SKM-1 treated with dmso at 0.1 percent for 144 hours (cell line): ENCODE measurements at regions not wholly inside any gene's neighbourhood (a gene's known extent, or its start where the extent isn't known, plus 50 kb on each side); places are given as distances from the start of the nearest gene placed in this dataset.
"Not testable (repeated sequence)": the region's sequence is repeated elsewhere in the genome, so short reads cannot be mapped to it uniquely, and the experiment has no call there.

Experiments
- DNase-seq: peaks from one replicate; lab custom pipeline; 2025; ENCODE audit not compliant: unreplicated experiment; lab: John Stamatoyannopoulos, UW

DNA sequence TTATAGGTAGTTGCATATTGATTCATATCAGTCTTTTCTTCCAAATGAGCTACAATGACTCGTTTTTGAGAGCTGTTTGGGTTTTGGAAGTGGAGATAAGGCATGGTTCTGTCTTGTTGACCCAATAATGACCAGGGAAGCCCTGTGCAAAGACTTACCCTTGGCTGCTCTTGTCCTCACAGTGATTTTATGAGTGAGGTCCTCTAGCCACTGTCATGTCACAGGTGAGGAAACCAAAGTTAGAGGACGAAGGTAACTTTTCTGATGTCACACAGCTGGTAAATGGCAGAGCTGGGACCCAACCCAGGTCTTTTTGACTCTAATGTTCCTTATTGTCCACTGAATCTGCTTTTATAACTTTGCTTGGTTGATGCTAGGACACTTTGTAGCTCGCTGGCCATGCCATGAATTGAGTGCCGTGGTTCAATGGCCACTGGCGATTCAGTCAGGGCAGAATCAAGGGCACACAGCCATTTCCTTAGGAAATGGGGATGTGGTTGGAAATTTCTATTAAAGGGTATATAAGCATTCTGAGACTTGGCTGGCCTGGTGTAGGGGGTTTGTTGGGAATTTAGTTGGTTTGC, 249.1 kb downstream of the GOLGA6L6 start:
- not testable (repeated sequence) for DNase-seq

DNA sequence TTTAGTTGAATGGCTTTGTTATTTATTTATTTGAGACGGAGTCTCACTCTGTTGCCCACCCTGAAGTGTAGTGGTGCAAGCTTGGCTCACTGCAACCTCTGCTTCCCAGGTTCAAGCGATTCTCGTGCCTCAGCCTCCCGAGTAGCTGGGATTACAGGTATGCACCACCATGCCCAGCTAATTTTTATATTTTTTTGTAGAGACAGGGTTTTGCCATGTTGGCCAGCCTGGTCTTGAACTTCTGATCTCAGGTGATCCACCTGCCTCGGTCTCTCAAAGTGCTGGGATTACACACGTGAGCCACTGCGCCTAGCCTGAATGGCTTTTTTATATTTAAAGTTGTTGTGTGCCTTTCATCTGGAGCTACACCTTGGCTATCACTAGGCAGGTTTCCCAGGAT, 250.0 kb downstream of the GOLGA6L6 start:
- not testable (repeated sequence) for DNase-seq

DNA sequence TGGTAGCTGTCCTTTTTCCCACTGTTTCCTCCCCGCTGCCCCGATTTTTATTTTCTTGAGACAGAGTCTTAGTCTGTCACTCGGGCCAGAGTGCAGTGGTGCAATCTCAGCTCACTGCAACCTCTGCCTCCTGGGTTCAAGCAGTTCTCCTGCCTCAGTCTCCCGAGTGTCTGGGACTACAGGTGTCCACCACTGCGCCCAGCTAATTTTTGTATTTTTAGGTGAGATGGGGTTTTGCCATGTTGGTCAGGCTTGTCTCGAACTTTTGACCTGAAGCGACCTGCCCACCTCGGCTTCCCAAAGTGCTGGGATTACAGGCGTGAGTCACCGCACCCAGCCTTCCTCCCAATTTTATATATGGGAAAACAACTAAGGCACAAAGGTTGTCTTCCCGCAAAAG, 251.0 kb downstream of the GOLGA6L6 start:
- DNase-seq: not testable (repeated sequence)

DNA sequence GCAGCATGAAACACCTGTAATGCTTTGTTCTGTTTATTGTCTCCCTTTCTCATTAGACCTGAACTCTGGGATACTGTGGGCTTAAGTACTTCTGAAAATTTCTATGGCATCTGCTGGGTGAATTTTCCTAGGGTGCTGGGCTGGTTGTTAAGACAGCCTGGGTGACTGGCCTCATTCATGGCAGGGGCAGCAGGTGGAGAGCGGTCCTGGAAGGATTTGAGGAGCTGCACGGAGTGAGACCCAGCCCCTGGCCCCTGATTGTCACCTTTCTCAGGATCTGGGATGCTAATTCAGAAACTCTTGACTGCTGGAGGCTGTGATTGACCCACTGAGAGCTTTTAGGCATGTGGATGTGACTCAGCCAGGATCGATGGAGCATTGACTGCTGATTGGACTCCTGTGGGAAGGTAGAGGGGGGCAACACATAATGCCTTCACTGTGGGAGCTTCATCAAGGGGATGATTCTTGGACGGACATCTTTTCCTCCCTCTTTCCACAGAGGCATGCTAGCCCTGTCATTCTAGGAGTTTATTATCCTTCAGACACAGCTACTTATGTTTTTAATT, 252.0 kb downstream of the GOLGA6L6 start:
- DNase-seq: not testable (repeated sequence)

DNA sequence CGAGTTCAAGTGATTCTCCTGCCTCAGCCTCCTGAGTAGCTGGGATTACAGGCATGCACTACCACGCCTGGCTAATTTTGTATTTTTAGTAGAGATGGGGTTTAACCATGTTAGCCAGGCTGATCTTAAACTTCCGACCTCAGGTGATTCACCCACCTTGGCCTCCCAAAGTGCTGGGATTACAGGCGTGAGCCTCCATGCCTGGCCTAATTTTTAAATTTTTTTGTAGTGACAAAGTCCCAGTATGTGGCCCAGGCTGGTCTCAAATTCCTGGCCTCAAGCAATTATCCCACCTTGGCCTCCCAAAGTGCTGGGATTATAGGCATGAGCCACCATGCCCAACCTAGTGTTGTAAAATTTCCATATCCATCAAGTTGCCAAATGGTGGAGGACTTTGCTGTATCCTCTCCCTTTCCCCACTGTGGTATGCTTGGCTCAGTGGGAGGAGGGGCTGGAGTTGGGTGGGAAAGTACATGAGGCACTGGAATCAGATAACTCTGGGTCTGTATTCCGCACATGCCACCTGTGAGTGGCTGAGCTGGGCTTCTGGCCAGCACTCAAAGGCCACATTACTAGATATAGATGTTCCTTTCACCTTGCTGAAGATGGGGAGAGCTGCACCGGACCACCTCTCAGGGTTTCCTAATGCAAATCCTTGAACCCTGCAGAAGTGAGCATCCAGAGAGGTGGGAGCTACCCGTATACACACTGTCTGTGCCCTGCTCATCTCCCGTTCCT, 252.6 kb downstream of the GOLGA6L6 start:
- DNase-seq: not testable (repeated sequence)

DNA sequence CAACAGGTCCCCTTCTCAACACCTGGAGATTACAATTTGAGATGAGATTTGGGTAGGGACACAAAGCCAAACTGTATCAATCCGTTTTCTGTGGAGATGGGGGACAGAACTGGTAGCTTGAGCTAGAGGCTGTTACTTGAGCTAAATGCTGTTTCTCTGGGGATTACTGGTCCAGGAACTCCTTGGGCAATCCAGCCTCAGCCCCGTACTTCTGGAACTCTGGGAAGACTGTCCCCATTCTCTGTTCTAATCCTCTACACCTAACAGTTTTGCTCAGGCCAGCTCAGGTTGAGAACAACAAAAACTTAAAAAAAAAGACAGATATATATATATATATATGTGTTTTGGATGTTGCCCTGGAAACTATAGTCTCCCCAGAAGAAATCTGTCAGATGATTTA, 255.0 kb downstream of the GOLGA6L6 start:
- not testable (repeated sequence) for DNase-seq

- DNase-seq: not testable (repeated sequence)
Measured at GRCh38 chr15:20285696-20286300, 255.8 kb downstream of the GOLGA6L6 start.

DNA sequence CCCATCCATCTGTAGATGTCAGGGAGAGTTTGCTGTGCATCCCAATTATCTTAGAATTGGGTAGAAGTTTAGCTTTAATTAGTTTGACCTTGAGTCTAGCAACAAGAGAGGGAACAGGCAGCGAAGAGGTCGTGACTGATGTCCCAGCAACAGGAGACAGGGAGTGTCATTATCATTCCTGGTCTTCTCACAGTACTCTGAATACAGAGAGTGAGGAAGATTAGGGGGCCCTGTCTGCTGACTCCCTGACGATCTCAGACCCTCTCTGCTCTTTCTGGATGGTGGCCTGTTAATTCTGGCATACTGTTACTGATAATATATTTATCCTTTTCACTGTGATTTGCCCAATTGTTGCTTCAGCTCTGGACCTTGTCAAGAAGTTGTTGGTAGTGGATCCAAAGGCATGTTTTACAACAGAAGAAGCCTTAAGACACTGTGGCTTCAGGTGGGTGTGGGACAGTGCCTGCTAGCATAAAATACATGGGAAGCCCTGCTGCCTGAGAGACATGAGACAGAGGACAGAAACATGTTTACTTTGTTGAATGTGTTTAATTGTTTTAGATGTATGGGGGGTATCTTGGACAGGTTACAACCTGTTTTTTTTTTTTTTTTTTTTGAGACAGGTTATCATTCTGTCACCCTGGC, 256.6 kb downstream of the GOLGA6L6 start:
- DNase-seq: not testable (repeated sequence)

GRCh38 chr15:20283651-20284050, 257.9 kb downstream of the GOLGA6L6 start:
- DNase-seq: not testable (repeated sequence)

GRCh38 chr15:20282491-20282943, 259.1 kb downstream of the GOLGA6L6 start:
- not testable (repeated sequence) for DNase-seq

- DNase-seq: not testable (repeated sequence)
Measured at GRCh38 chr15:20281567-20282275, 259.9 kb downstream of the GOLGA6L6 start.

DNA sequence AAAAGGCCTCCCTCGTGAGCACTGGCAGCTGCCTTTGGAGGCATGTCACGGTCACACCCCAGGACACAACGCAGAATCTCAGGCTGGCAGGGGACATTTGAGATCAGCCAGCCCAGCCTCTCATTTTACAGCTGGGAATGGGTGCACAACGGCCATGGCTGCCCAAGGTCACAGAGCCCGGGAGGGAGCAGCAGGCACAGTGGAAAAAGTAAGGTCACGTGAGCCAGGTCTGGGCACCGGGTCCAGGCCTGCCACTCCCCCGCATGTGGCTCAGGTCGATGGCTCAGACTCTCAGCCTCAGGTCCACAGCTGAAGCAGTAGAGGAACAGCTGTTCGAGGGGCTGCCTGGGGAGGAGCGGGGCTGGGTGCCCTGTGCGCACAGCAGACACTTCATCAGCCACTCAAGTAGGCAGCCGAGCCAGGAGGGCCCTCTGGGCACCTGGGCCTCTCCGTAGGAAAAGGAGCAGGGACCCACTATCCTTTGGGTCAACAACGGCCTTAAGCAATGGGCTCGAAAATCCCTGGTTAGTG, 260.6 kb downstream of the GOLGA6L6 start:
- DNase-seq: no peak

DNA sequence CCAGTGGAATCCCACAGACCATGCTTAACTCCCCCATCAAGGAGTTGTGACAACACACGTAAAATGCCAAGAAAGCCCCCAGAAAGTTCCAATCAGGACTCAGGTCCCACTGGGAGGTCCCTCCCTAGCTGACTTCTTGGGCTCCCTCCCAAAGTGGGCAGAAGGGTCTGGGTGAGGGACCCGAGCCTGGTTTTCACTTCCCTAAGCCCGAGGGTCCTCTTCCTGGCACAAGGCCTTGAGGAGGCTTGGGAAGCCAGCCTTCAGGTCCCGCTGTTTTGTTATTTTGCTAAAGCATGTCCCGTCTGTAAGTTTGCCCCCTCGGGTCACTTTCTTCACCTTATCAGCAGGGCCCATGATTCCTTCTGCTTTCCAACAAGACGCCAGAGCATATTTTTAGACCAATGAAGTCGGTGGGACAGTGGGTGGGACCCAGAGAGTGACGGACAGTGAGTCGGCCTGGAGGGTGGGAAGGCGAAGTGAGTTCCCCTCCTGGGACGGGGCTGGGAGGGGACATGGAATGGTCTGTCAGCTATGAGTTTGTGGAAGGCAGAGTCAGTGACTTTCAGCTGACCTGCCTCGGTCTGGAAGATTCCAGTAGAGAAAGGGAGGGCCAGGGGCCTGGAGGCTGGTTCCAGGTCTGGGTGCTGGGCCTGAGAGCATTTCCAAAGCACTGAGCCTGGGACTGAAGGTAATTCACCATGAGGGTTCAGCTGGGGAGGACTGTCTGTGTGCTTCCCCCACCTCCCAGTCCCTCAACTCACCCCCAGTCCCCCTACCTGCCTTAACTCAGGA, 261.3 kb downstream of the GOLGA6L6 start:
- not testable (repeated sequence) for DNase-seq

GRCh38 chr15:20279056-20279455, 262.5 kb downstream of the GOLGA6L6 start:
- not testable (repeated sequence) for DNase-seq

- DNase-seq: not testable (repeated sequence)
Measured at GRCh38 chr15:20278376-20278775, 263.2 kb downstream of the GOLGA6L6 start.

DNA sequence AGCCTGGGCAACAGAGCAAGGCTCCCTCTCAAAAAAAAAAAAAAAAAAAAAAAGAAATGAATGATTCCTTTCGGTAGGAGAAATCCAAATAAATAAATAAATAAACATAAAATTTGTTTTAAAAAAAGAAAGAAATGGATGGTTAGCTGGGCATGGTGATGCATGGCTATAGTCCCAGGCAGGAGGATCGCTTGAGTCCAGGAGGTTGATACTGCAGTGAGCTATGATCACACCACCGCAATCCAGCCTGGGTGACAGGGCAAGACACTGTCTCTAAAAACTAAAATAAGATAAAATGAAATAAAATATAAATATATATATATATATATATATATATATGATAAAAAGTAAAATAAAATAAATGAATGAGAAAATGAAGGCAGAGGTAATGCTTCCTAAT, 264.1 kb downstream of the GOLGA6L6 start:
- DNase-seq: not testable (repeated sequence)

DNA sequence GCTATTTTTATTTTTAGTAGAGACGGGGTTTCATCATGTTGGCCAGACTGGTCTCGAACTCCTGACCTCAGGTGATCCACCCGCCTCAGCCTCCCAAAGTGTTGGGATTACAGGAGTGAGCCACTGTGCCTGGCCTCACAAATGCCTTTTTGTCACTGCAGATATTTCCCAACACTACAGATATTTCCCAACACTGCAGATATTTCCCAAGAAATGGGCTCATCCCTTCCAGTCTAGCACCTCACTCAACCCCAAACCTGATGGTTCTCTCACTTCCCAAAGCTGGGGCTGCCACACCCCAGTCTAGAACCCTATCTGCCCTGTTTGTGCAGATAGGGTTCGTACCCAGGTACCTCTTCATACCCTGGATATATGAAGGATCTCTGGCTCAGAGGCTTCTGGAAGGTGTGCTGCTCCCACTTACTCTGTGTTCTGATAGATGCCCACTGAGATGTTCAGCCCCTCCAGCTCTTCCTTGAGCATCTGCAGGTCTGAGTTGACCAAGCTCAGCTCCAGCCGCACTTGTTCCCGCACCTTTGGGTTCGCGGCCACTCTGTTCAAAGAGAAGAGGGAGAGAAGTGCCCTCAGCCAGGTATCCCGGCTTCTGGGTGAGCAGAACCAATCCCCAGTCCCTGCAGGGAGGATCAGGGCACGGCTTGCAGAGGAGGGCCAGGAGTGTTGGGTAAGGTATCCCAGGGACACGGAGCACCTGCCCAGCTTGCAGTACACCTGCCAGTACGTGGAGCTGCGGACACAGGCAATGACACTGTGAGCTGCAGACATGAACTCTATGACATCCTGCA, 265.1 kb downstream of the GOLGA6L6 start:
- not testable (repeated sequence) for DNase-seq

- DNase-seq: not testable (repeated sequence)
Measured at GRCh38 chr15:20275373-20275967, 266.1 kb downstream of the GOLGA6L6 start.
